WTC11 (cell line): ENCODE measurements at regions not wholly inside any gene's neighbourhood (a gene's known extent, or its start where the extent isn't known, plus 50 kb on each side); places are given as distances from the start of the nearest gene placed in this dataset.

ENCODE experiments used
- MLX ChIP-seq: sonication (generic); formaldehyde crosslinking; IDR thresholded peaks from 2 replicates; pipeline ENCODE4 v1.8.1; 2023; ENCODE audit warnings: mild to moderate bottlenecking, missing genetic modification reagents, moderate library complexity
- MYBL2 ChIP-seq: sonication (generic); formaldehyde crosslinking; IDR thresholded peaks from 2 replicates; pipeline ENCODE4 v1.8.1; 2023; ENCODE audit warnings: mild to moderate bottlenecking, moderate library complexity, missing genetic modification reagents
- NR2C2 ChIP-seq: sonication (generic); formaldehyde crosslinking; IDR thresholded peaks from 2 replicates; pipeline ENCODE4 v1.8.0; 2022; ENCODE audit warnings: mild to moderate bottlenecking, missing genetic modification reagents
- SP1 ChIP-seq: sonication (generic); formaldehyde crosslinking; conservative IDR thresholded peaks from 2 replicates; pipeline ENCODE4 v1.8.1; 2022; ENCODE audit warnings: missing genetic modification reagents
- TEAD4 ChIP-seq: sonication (generic); formaldehyde crosslinking; IDR thresholded peaks from 2 replicates; pipeline ENCODE4 v1.8.0; 2022; ENCODE audit warnings: mild to moderate bottlenecking, missing genetic modification reagents
- USF1 ChIP-seq: sonication (generic); formaldehyde crosslinking; IDR thresholded peaks from 2 replicates; pipeline ENCODE4 v1.8.0; 2022; ENCODE audit warnings: mild to moderate bottlenecking, missing genetic modification reagents
- ZNF317 ChIP-seq: sonication (generic); formaldehyde crosslinking; IDR thresholded peaks from 2 replicates; pipeline ENCODE4 v1.8.1; 2023; ENCODE audit warnings: low read depth, mild to moderate bottlenecking, moderate library complexity, missing genetic modification reagents, borderline replicate concordance
- ZNF423 ChIP-seq: fragments of 250-450 bp; sonication (Bioruptor Pico); IDR thresholded peaks from 2 replicates; pipeline ENCODE4 v2.1.2; 2022; ENCODE audit warnings: mild to moderate bottlenecking, moderate library complexity
- TF ChIP-seq, protein P1 (sequence below): fragments of 200-600 bp; IDR thresholded peaks from 2 replicates; pipeline ENCODE4 v1.8.0; 2022; ENCODE audit warnings: antibody characterized with exemption
- TF ChIP-seq, protein P2 (sequence below): sonication (generic); formaldehyde crosslinking; IDR thresholded peaks from 2 replicates; pipeline ENCODE4 v1.8.0; 2022; ENCODE audit warnings: mild to moderate bottlenecking, missing genetic modification reagents
- TF ChIP-seq, protein P3 (sequence below): sonication (generic); formaldehyde crosslinking; conservative IDR thresholded peaks from 2 replicates; pipeline ENCODE4 v1.8.1; 2022; ENCODE audit warnings: mild to moderate bottlenecking, missing genetic modification reagents
- TF ChIP-seq, protein P4 (sequence below): sonication (generic); formaldehyde crosslinking; IDR thresholded peaks from 2 replicates; pipeline ENCODE4 v1.8.1; 2022; ENCODE audit warnings: low read depth, missing genetic modification reagents, borderline replicate concordance

DNA sequence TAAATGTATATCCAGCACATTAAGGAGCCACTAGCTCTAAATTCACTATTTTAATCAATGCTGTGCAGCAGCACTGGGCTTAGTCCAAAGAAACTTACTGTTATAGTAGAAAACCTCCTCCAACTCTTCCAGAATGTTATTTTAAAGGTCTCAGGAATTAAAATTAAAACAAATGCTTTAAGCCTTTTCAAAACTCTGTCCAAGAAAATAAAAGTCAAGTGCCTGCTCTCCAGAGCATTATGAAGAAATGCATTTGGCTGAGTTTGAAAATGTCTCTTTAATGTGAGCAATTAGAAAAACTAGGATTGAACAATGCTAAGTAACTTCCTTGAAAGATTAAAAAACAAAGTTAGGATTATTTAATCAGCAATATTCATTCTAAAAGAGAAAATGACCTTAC, 322.4 kb upstream of the DCN start:
- TF ChIP-seq ZNF423 (CRISPR knock-in tag) (no peak), ZNF317 (CRISPR knock-in tag) (no peak), SP1 (CRISPR knock-in tag) (no peak), USF1 (CRISPR knock-in tag) (no peak), NR2C2 (CRISPR knock-in tag) (no peak), TEAD4 (CRISPR knock-in tag) (no peak), MLX (CRISPR knock-in tag) (no peak), MYBL2 (CRISPR knock-in tag) (no peak)
- TF ChIP-seq, protein P1, sequence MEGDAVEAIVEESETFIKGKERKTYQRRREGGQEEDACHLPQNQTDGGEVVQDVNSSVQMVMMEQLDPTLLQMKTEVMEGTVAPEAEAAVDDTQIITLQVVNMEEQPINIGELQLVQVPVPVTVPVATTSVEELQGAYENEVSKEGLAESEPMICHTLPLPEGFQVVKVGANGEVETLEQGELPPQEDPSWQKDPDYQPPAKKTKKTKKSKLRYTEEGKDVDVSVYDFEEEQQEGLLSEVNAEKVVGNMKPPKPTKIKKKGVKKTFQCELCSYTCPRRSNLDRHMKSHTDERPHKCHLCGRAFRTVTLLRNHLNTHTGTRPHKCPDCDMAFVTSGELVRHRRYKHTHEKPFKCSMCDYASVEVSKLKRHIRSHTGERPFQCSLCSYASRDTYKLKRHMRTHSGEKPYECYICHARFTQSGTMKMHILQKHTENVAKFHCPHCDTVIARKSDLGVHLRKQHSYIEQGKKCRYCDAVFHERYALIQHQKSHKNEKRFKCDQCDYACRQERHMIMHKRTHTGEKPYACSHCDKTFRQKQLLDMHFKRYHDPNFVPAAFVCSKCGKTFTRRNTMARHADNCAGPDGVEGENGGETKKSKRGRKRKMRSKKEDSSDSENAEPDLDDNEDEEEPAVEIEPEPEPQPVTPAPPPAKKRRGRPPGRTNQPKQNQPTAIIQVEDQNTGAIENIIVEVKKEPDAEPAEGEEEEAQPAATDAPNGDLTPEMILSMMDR: no peak
- TF ChIP-seq, protein P2, sequence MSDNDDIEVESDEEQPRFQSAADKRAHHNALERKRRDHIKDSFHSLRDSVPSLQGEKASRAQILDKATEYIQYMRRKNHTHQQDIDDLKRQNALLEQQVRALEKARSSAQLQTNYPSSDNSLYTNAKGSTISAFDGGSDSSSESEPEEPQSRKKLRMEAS (CRISPR knock-in tag): no peak
- TF ChIP-seq, protein P3, sequence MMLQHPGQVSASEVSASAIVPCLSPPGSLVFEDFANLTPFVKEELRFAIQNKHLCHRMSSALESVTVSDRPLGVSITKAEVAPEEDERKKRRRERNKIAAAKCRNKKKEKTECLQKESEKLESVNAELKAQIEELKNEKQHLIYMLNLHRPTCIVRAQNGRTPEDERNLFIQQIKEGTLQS: no peak
- TF ChIP-seq, protein P4, sequence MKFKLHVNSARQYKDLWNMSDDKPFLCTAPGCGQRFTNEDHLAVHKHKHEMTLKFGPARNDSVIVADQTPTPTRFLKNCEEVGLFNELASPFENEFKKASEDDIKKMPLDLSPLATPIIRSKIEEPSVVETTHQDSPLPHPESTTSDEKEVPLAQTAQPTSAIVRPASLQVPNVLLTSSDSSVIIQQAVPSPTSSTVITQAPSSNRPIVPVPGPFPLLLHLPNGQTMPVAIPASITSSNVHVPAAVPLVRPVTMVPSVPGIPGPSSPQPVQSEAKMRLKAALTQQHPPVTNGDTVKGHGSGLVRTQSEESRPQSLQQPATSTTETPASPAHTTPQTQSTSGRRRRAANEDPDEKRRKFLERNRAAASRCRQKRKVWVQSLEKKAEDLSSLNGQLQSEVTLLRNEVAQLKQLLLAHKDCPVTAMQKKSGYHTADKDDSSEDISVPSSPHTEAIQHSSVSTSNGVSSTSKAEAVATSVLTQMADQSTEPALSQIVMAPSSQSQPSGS: no peak
